HL-60 (cell line): ENCODE measurements at regions not wholly inside any gene's neighbourhood (a gene's known extent, or its start where the extent isn't known, plus 50 kb on each side); places are given as distances from the start of the nearest gene placed in this dataset.

Source experiments
- DNase-seq, 2 experiments: peaks; one replicate each; pipeline ENCODE4 v3.0.0-alpha.2; 2010 to 2020; ENCODE audit warnings: low read depth in 1 of 2, low spot score in 1 of 2
- H3K27ac ChIP-seq: fragments of 250-450 bp; sonication (Bioruptor Pico); replicated peaks from 2 replicates; pipeline ENCODE4 v1.5.1; 2020; ENCODE audit warnings: mild to moderate bottlenecking, moderate library complexity
- H3K27me3 ChIP-seq: fragments of 250-450 bp; sonication (Bioruptor Pico); 2 replicates; pipeline ENCODE4 v1.5.1; 2021; ENCODE audit warnings: mild to moderate bottlenecking, moderate library complexity; ENCODE audit not compliant: insufficient read depth, poor library complexity, severe bottlenecking
- H3K4me3 ChIP-seq: replicated peaks from 2 replicates; pipeline ENCODE4 v1.5.1; 2011; ENCODE audit warnings: mild to moderate bottlenecking, control low read depth, low read length; ENCODE audit not compliant: insufficient read depth
- CTCF ChIP-seq: IDR thresholded peaks from one replicate; pipeline ENCODE4 v1.5.1; 2011; ENCODE audit warnings: low read length, control low read depth, inconsistent platforms; ENCODE audit not compliant: insufficient read depth
- GABPA ChIP-seq: IDR thresholded peaks from 2 replicates; pipeline ENCODE4 v1.6.1; 2012; ENCODE audit warnings: low read depth
- POLR2AphosphoS5 ChIP-seq: IDR thresholded peaks from 2 replicates; pipeline ENCODE4 v1.6.1; 2012; ENCODE audit warnings: low read depth
- REST ChIP-seq: IDR thresholded peaks from 2 replicates; pipeline ENCODE4 v1.6.1; 2012; ENCODE audit warnings: low read depth; ENCODE audit not compliant: insufficient replicate concordance
- SPI1 ChIP-seq: IDR thresholded peaks from 2 replicates; pipeline ENCODE4 v1.6.1; 2012; ENCODE audit warnings: low read depth, mild to moderate bottlenecking, borderline replicate concordance

GRCh38 chr17:14446825-14447224, 145.9 kb downstream of the HS3ST3B1 start:
- DNase-seq: no peak

GRCh38 chr17:14444915-14445314, 144.0 kb downstream of the HS3ST3B1 start:
- H3K4me3 ChIP-seq: no peak overlapping the region
- no peak for TF ChIP-seq CTCF
- TF ChIP-seq POLR2AphosphoS5: no peak
- TF ChIP-seq REST: no peak
- no peak for TF ChIP-seq GABPA
- no peak for TF ChIP-seq SPI1
- DNase-seq: no peak
- no peaks in the 10 kb centered on the region for H3K27me3 ChIP-seq
- no peak overlapping the region for H3K27ac ChIP-seq

More at GRCh38 chr17:14446825-14447224, 145.9 kb downstream of the HS3ST3B1 start:
- Histone ChIP-seq H3K27ac (no peak overlapping the region), H3K4me3 (no peak overlapping the region), H3K27me3 (no peaks in the 10 kb centered on the region)
- no peak for TF ChIP-seq GABPA
- no peak for TF ChIP-seq POLR2AphosphoS5
- TF ChIP-seq CTCF: no peak
- no peak for TF ChIP-seq REST
- TF ChIP-seq SPI1: no peak

- Histone ChIP-seq H3K27ac (no peak overlapping the region), H3K4me3 (no peak overlapping the region), H3K27me3 (no peaks in the 10 kb centered on the region)
- TF ChIP-seq SPI1 (no peak), CTCF (no peak), POLR2AphosphoS5 (no peak), REST (no peak), GABPA (no peak)
- DNase-seq: no peak
These were observed 142.1 kb downstream of the HS3ST3B1 start for GRCh38 chr17:14442798-14443528.
